Stimulated activated CD8-positive, alpha-beta memory T cell treated with anti-CD3 and anti-CD28 coated beads, Interleukin-12 subunit alpha, Interleukin-12 subunit beta, amount 100 ng/mL, for 1 hour (primary cell): ENCODE measurements at regions not wholly inside any gene's neighbourhood (a gene's known extent, or its start where the extent isn't known, plus 50 kb on each side); places are given as distances from the start of the nearest gene placed in this dataset.
"Not testable (repeated sequence)": the region's sequence is repeated elsewhere in the genome, so short reads cannot be mapped to it uniquely, and the experiment has no call there.

Experiments used
- DNase-seq: peaks from one replicate; pipeline ENCODE4 v3.0.0-alpha.2; 2020; ENCODE audit warnings: low read depth

GRCh38 chr18:39206398-39207103, 1641.0 kb upstream of the CELF4 start:
- not testable (repeated sequence) for DNase-seq

GRCh38 chr18:39205565-39206195, 1640.1 kb upstream of the CELF4 start:
- DNase-seq: no peak

GRCh38 chr18:39200153-39200552, 1634.6 kb upstream of the CELF4 start:
- DNase-seq: no peak

DNA sequence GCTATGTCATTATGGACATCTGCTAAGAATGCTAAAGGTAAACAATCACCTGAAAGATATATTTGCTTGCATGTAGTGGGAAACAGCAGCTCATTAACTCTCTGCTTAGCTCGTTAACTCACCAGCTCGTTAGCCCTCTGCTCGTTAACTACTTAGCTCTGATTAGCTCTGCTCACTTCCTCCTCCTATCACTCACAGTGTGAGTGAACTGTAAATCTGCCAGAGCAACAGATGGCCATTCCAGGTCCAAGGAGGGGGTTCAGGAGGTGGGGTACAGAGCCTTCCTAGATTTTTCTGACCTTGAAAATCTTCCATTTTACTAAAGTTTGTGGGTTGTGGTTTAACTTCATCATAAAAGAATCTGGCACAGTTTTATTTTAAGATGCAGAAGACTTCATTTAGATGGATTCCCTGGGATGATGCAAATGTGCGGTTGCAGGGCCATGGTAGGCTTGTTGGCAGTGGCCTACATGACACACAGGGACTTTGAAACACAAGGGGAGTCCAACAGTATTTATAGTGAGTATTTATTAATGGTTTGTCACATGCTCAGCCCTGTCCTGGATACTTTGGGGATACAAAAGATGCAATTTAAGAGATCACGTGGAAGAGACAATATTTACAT, 1633.7 kb upstream of the CELF4 start:
- no peak for DNase-seq

DNA sequence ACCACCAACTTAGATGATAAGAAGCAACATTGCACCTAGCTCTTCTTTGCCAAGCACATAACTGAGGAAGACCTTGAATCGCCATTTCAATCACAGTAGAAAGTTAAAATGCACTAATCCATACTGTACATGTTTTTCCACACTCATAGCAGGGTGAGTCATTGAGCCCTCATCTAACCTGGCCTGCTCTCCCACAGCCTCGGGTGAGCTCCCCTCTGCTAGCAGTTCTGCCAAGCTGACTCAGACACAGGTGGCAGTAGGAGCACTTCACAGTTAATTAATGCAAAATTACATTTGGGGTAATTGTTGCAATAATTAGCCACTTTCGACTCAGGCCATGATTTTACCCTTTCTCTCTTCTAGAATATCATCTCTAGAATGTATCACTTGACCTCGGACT, 1632.8 kb upstream of the CELF4 start:
- no peak for DNase-seq

DNA sequence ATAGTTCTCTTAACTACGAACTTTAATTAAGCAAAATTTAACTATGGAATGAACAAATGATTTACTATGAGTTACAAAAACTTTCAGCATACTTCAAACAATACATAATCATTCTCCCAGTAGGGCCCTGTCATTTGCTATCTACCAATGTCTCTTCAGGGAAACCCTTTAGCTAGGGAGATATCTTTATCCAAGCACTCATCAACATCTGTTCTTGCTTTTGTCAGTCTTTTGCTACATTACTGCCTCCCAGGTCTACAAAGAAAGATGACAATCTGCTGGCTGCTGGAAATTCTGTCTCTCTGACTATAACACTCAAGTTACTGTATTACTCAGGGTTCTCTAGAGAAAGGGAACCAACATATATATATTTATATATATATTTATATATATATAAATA, 1626.3 kb upstream of the CELF4 start:
- no peak for DNase-seq

- DNase-seq: no peak
Observed at GRCh38 chr18:39191058-39191457, 1625.5 kb upstream of the CELF4 start.

GRCh38 chr18:39190508-39190907, 1624.9 kb upstream of the CELF4 start:
- no peak for DNase-seq

DNA sequence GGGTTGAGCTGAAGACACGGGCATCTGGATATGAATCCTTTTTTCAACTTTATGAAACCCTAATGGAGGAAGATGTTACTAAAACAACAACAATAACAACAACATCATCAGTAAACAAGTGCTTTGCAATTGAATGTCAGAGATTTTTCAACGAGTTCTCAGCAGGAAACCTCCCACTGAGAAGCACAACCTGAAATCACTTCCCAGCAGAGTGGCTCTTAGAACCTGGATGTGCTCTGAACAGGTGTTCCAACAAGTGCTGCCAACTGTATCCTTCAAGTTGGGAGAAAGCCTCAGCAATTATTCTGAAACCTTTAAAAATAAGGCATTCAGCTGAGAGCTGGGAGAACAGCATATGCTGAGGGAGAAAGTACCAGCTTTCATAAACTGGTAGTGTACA, 1622.7 kb upstream of the CELF4 start:
- no peak for DNase-seq

GRCh38 chr18:39186008-39186407, 1620.4 kb upstream of the CELF4 start:
- DNase-seq: no peak

- no peak for DNase-seq
Observed at GRCh38 chr18:39184176-39184575, 1618.6 kb upstream of the CELF4 start.

DNA sequence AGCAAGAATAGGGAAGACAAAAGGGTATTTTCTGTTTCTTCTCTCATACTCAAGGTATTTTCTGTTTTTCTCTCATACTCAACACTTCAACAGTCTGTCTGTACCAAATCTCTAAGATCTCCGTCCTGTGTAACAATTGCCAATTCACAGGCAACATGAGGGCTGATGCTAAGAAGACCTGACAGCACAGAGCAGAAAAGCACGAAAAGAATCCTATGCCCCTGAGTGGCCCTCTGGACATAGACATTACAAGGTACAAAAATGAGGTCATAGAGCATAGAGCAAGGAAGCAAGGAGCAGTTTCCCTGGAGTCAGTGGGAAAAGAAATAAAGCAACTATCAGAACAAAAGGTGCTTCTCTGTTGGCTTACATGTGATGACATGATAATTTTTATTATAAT, 1612.6 kb upstream of the CELF4 start:
- DNase-seq: no peak

DNA sequence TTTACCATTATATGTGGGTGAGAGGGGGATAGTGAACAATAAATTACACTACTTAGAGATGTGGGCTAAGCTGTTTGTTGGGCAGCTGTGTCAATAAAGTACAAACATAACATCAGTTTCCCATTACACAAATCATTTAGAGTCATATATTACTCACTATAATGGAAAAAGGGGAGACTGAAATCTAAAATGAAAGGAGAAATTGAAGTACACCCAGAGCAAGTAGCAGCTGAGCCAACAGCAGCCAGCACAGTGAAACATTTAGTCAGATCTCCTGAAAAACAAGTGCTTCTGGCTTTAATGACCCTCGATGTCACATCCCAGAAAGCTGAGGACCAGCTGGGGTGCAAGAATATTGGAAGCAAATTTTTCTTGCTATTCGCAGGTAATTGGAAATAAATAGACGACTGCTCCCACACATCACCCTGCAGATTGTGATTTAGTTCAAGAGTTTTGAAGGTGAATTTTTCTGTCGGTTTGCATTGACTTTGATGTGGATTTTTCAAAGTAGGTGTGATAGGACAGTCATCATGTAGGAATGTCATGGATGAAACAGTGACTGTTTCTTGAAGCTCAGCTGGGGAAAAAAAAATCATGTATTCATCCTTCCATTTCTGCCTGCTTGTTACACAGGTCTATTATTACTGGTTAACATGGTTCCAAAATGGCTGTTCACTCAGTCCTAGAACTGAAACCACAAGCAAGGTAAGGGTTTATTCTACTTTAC, 1607.3 kb upstream of the CELF4 start:
- no peak for DNase-seq

DNA sequence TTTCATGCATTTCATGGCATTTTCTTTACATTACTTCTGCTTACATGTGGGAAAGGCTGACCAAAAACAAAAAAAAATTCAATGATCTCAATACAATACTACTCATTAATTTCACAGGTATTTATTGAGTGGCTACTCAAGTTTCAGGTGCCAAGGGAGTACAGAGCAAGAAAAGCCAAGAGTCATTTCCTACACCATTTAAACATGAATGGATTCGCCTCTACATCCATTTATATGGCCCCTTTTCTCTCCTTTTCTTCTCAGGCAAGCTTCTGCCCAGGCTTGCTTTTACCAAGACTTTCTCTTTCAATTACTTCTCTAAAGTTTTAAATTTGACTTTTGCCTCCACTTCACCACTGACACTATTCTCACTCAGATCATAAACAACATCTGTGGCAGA, 1603.1 kb upstream of the CELF4 start:
- no peak for DNase-seq

GRCh38 chr18:39167990-39168389, 1602.4 kb upstream of the CELF4 start:
- DNase-seq: no peak

GRCh38 chr18:39166776-39167175, 1601.2 kb upstream of the CELF4 start:
- DNase-seq: no peak

- no peak for DNase-seq
Observed at GRCh38 chr18:39162013-39162827, 1596.6 kb upstream of the CELF4 start.

GRCh38 chr18:39149211-39149806, 1583.7 kb upstream of the CELF4 start:
- DNase-seq: no peak

DNA sequence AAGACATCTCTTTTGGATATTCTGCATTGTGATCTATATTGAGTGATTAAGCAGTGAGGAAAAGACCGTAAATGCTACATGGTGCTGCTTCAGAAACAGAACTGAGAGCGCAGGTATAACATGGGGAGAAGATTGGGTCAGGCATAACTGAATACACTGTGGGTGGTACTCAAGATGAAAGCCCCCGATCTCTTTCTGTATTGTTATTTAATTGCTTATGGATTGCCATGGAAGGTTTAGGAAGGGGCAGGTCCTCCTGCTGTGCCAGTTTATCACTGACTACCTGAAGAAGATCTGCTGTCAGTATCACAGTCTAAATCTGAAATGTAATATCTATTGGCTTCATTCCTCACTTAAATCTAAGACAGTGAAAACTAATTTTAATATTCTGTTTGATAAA, 1568.7 kb upstream of the CELF4 start:
- DNase-seq: no peak

GRCh38 chr18:39127538-39127937, 1561.9 kb upstream of the CELF4 start:
- not testable (repeated sequence) for DNase-seq

DNA sequence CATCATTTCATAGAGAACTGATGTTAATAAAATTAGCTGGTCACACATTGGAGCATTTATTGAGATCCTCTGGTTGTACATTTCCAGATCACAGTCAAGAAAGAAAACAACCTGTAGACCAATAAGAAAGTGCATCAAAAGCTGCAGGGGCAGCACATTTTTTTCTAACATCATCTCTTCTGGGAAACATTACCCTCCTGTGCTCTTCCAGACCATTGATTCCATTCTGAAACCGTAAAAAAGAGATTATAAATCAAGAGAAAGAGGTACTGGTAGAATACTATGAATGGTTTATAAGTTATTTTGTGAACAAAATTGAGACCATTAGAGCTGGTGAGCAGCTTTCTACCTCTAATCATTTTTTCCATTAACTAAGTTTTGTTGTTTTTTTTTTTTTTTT, 1548.2 kb upstream of the CELF4 start:
- DNase-seq: no peak

DNA sequence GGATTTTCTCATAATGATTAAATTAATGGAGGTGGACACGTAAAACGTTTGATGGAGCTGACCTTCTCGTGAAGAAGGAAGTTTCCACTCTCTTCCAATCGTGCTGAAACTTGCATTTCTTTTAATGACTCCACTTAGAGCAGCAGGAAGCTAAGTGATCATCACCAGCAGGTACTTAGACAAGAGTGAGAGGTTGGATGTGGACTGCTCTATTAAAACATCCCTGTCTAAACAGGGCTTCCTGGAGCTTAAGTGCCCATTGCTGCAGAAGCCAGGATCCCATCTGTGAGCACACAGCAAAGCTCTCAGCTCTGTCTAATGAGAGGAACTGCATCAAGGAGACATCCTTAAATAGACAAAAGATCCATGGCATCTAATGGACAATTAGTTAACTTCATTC, 1539.5 kb upstream of the CELF4 start:
- DNase-seq: no peak
